IPS DF 19.7 (cell line): ENCODE measurements at regions not wholly inside any gene's neighbourhood (a gene's known extent, or its start where the extent isn't known, plus 50 kb on each side); places are given as distances from the start of the nearest gene placed in this dataset.

Experiments
- DNase-seq: peaks from one replicate; pipeline ENCODE4 v3.0.0-alpha.2; 2013; ENCODE audit warnings: low read depth, low spot score

- DNase-seq, result no peak
These were observed 57.3 kb upstream of the FSTL5 start for GRCh38 chr4:162221148-162221547.
